Neural cell (in vitro differentiated cells): ENCODE measurements at regions not wholly inside any gene's neighbourhood (a gene's known extent, or its start where the extent isn't known, plus 50 kb on each side); places are given as distances from the start of the nearest gene placed in this dataset.
A peak's percentile ranks its signal among the peaks of the same experiment; 100 is the strongest.

Experiments used
- H2AFZ ChIP-seq: fragments of 200-600, 300-800 bp; sonication (generic), shearing (Covaris generic); 2 replicates; pipeline ENCODE4 v1.6.0; 2014; ENCODE audit warnings: low read depth, mild to moderate bottlenecking, antibody characterized with exemption, low read length, moderate library complexity
- H3F3A ChIP-seq: fragments of 200-600 bp; shearing (Covaris generic); 2 replicates; pipeline ENCODE4 v1.6.1; 2016; ENCODE audit warnings: mild to moderate bottlenecking, moderate library complexity, mixed read lengths, antibody characterized with exemption, low read length; ENCODE audit not compliant: insufficient read depth, poor library complexity, severe bottlenecking
- H3K27ac ChIP-seq: fragments of 200-600, 300-800 bp; sonication (generic), shearing (Covaris generic); 2 replicates; pipeline ENCODE4 v1.5.1; 2014; ENCODE audit warnings: mild to moderate bottlenecking, low read length, moderate library complexity
- H3K27me3 ChIP-seq: fragments of 300-800, 200-600 bp; sonication (generic), shearing (Covaris generic); 2 replicates; pipeline ENCODE4 v1.6.0; 2014; ENCODE audit warnings: mild to moderate bottlenecking, low read depth, low read length, moderate library complexity; ENCODE audit not compliant: insufficient read depth
- H3K36me3 ChIP-seq: fragments of 300-800, 200-600 bp; sonication (generic), shearing (Covaris generic); 2 replicates; pipeline ENCODE4 v1.5.1; 2014; ENCODE audit warnings: mild to moderate bottlenecking, antibody characterized with exemption, low read length, moderate library complexity; ENCODE audit not compliant: insufficient read depth
- H3K4me2 ChIP-seq: fragments of 300-800, 200-600 bp; sonication (generic), shearing (Covaris generic); 2 replicates; pipeline ENCODE4 v1.6.0; 2014; ENCODE audit warnings: mild to moderate bottlenecking, low read length
- H3K4me3 ChIP-seq: fragments of 300-800, 200-600 bp; sonication (generic), shearing (Covaris generic); 2 replicates; pipeline ENCODE4 v1.5.1; 2014; ENCODE audit warnings: mild to moderate bottlenecking, low read length, moderate library complexity
- H3K79me2 ChIP-seq: fragments of 200-600 bp; shearing (Covaris generic); replicated peaks from 2 replicates; pipeline ENCODE4 v1.6.0; 2014; ENCODE audit warnings: mild to moderate bottlenecking, low read length, moderate library complexity; ENCODE audit not compliant: insufficient read depth
- H3K9ac ChIP-seq: fragments of 300-800, 200-600 bp; sonication (generic), shearing (Covaris generic); 2 replicates; pipeline ENCODE4 v1.6.1; 2016; ENCODE audit warnings: mild to moderate bottlenecking, low read length, mixed read lengths
- H3K9me2 ChIP-seq: fragments of 200-600 bp; shearing (Covaris generic); 2 replicates; pipeline ENCODE4 v1.6.1; 2016; ENCODE audit warnings: mild to moderate bottlenecking, low read length, mixed read lengths; ENCODE audit not compliant: insufficient read depth
- H3K9me3 ChIP-seq: fragments of 200-600, 300-800 bp; sonication (generic), shearing (Covaris generic); 2 replicates; pipeline ENCODE4 v1.6.1; 2016; ENCODE audit warnings: mild to moderate bottlenecking, mixed run types, low read length, moderate library complexity, mixed read lengths
- H4K20me1 ChIP-seq: fragments of 200-600 bp; shearing (Covaris generic); 2 replicates; pipeline ENCODE4 v1.6.1; 2016; ENCODE audit warnings: mild to moderate bottlenecking, mixed run types; ENCODE audit not compliant: insufficient read depth
- EP300 ChIP-seq: fragments of 450-650 bp; conservative IDR thresholded peaks from 2 replicates; pipeline ENCODE4 v1.6.1; 2014; ENCODE audit warnings: antibody characterized with exemption, mild to moderate bottlenecking, moderate library complexity; ENCODE audit not compliant: poor library complexity, severe bottlenecking
- EZH2 ChIP-seq: fragments of 200-600, 300-800 bp; shearing (Covaris generic), sonication (generic); IDR thresholded peaks from 2 replicates; pipeline ENCODE4 v1.6.1; 2014; ENCODE audit warnings: antibody characterized with exemption, low read length, borderline replicate concordance, mild to moderate bottlenecking; ENCODE audit not compliant: insufficient read depth, poor library complexity, severe bottlenecking
- MXI1 ChIP-seq: fragments of 450-650 bp; conservative IDR thresholded peaks from 2 replicates; pipeline ENCODE4 v1.6.1; 2014; ENCODE audit warnings: antibody characterized with exemption, mild to moderate bottlenecking; ENCODE audit not compliant: poor library complexity, severe bottlenecking
- POLR2AphosphoS5 ChIP-seq: IDR thresholded peaks from 2 replicates; pipeline ENCODE4 v1.6.1; 2012
- RAD21 ChIP-seq: fragments of 450-650 bp; conservative IDR thresholded peaks from 2 replicates; pipeline ENCODE4 v1.6.1; 2014; ENCODE audit warnings: antibody characterized with exemption, mild to moderate bottlenecking, moderate library complexity
- SMC3 ChIP-seq: fragments of 450-650 bp; conservative IDR thresholded peaks from 2 replicates; pipeline ENCODE4 v1.6.1; 2014; ENCODE audit warnings: antibody characterized with exemption, mild to moderate bottlenecking, moderate library complexity; ENCODE audit not compliant: poor library complexity
- TAF1 ChIP-seq: IDR thresholded peaks from 2 replicates; pipeline ENCODE4 v1.6.1; 2012; ENCODE audit warnings: low read depth
- TF ChIP-seq, protein P1 (sequence below): fragments of 450-650 bp; IDR thresholded peaks from 2 replicates; pipeline ENCODE4 v1.5.1; 2014; ENCODE audit warnings: antibody characterized with exemption, mild to moderate bottlenecking, moderate library complexity; ENCODE audit not compliant: poor library complexity, severe bottlenecking
- TF ChIP-seq, protein P2 (sequence below): IDR thresholded peaks from 2 replicates; pipeline ENCODE4 v1.6.1; 2012; ENCODE audit warnings: borderline replicate concordance

DNA sequence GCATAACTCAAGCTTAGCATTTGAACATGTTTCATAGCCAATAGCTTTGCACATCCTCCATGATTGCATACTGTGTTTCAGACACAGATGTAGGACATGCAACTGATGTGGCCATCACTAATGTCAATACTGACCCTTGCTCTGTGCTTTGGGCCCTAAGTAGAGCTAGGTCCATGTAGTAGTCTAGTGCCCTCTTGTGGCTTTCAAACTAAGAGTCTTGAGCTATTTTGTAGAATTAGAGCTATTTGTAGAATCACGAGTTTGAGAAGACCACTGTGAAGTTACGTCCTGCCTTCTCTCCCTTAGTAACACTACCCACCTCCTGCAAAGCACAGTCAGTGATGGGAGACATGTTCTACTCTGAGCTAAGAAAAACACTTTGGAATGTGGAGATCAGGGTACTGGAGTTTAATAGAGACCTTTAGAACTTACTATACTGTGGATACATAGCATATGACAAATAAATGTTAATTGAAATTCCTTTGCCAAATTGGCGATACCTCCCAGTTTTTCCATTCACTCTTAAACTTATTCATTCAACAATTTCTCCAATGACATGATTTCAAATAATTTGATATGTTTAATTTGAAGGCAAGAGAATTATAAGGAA is 306.5 kb upstream of the TNP1 start:
- Histone ChIP-seq H3K27me3 (no peaks in the 10 kb centered on the region), H4K20me1 (no peaks in the 10 kb centered on the region), H2AFZ (no peak overlapping the region), H3K9me2 (no peaks in the 10 kb centered on the region), H3K27ac (no peak overlapping the region), H3K36me3 (no peaks in the 10 kb centered on the region), H3F3A (no peaks in the 10 kb centered on the region), H3K9me3 (no peaks in the 10 kb centered on the region), H3K9ac (no peak overlapping the region), H3K79me2 (no peaks in the 10 kb centered on the region), H3K4me2 (no peak overlapping the region), H3K4me3 (no peak overlapping the region)
- TF ChIP-seq, protein P1, sequence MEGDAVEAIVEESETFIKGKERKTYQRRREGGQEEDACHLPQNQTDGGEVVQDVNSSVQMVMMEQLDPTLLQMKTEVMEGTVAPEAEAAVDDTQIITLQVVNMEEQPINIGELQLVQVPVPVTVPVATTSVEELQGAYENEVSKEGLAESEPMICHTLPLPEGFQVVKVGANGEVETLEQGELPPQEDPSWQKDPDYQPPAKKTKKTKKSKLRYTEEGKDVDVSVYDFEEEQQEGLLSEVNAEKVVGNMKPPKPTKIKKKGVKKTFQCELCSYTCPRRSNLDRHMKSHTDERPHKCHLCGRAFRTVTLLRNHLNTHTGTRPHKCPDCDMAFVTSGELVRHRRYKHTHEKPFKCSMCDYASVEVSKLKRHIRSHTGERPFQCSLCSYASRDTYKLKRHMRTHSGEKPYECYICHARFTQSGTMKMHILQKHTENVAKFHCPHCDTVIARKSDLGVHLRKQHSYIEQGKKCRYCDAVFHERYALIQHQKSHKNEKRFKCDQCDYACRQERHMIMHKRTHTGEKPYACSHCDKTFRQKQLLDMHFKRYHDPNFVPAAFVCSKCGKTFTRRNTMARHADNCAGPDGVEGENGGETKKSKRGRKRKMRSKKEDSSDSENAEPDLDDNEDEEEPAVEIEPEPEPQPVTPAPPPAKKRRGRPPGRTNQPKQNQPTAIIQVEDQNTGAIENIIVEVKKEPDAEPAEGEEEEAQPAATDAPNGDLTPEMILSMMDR = peak; percentile 38
- TF ChIP-seq RAD21 = no peak

DNA sequence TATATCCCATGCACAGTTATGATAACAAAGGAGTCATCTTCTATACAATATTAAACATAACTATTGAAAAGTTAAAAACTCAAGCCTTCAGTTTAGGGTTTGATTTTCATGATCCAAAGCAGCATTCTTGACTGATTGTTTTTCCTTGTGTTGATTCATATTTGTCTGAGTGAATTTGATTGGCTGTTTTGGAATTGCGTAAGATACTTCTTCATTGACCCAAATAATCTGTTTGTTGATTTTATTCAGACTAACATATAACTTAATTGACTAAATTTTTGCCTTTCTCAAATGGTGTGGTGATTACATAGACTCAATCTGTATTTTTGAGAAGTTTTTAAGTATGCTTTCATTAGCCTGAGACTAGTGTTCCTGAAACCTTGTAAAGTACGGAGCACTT is 305.7 kb upstream of the TNP1 start:
- H3K36me3 ChIP-seq = no peaks in the 10 kb centered on the region
- no peaks in the 10 kb centered on the region for H3K79me2 ChIP-seq

DNA sequence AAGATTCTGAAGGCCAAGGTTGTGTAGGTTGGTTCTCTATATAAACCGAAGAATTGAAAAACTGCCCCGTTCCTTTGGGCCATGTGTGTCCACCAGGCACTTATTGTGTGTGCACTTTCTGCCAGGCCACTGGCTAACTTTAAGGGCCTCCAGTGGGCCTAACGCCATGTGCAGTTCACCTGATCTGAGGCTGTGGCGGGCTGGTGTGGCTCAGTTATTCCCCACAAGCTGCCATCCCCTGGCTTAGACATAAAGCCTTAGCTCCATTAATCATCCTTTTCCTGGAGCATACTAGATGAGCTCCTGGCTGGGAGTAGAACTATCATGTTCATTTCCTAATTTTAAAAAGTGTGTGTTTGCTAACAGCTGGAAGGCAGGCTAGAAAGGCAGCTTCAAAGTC is 304.1 kb upstream of the TNP1 start:
- H3K79me2 ChIP-seq = no peaks in the 10 kb centered on the region
- H3K27me3 ChIP-seq = no peaks in the 10 kb centered on the region
- no peaks in the 10 kb centered on the region for H4K20me1 ChIP-seq
- H3K4me2 ChIP-seq = no peak overlapping the region
- no peaks in the 10 kb centered on the region for H3K36me3 ChIP-seq
- no peak overlapping the region for H2AFZ ChIP-seq
- H3K9me3 ChIP-seq = no peaks in the 10 kb centered on the region
- no peak overlapping the region for H3K9ac ChIP-seq
- no peak overlapping the region for H3K27ac ChIP-seq
- no peak overlapping the region for H3K4me3 ChIP-seq
- TF ChIP-seq RAD21 (no peak), POLR2AphosphoS5 (no peak), MXI1 (no peak), EP300 (no peak), SMC3 (no peak), EZH2 (no peak), TAF1 (no peak)
- TF ChIP-seq, protein P1 = no peak
- TF ChIP-seq, protein P2, sequence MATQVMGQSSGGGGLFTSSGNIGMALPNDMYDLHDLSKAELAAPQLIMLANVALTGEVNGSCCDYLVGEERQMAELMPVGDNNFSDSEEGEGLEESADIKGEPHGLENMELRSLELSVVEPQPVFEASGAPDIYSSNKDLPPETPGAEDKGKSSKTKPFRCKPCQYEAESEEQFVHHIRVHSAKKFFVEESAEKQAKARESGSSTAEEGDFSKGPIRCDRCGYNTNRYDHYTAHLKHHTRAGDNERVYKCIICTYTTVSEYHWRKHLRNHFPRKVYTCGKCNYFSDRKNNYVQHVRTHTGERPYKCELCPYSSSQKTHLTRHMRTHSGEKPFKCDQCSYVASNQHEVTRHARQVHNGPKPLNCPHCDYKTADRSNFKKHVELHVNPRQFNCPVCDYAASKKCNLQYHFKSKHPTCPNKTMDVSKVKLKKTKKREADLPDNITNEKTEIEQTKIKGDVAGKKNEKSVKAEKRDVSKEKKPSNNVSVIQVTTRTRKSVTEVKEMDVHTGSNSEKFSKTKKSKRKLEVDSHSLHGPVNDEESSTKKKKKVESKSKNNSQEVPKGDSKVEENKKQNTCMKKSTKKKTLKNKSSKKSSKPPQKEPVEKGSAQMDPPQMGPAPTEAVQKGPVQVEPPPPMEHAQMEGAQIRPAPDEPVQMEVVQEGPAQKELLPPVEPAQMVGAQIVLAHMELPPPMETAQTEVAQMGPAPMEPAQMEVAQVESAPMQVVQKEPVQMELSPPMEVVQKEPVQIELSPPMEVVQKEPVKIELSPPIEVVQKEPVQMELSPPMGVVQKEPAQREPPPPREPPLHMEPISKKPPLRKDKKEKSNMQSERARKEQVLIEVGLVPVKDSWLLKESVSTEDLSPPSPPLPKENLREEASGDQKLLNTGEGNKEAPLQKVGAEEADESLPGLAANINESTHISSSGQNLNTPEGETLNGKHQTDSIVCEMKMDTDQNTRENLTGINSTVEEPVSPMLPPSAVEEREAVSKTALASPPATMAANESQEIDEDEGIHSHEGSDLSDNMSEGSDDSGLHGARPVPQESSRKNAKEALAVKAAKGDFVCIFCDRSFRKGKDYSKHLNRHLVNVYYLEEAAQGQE = no peak
- no peaks in the 10 kb centered on the region for H3F3A ChIP-seq
- no peaks in the 10 kb centered on the region for H3K9me2 ChIP-seq

More for the DNA sequence above, 305.7 kb upstream of the TNP1 start:
- Histone ChIP-seq H3K9me3 (no peaks in the 10 kb centered on the region), H2AFZ (no peak overlapping the region), H3K9me2 (no peaks in the 10 kb centered on the region), H3F3A (no peaks in the 10 kb centered on the region), H3K27ac (no peak overlapping the region), H3K9ac (no peak overlapping the region), H3K4me3 (no peak overlapping the region), H3K4me2 (no peak overlapping the region), H3K27me3 (no peaks in the 10 kb centered on the region), H4K20me1 (no peaks in the 10 kb centered on the region)
- no peak for TF ChIP-seq SMC3
